Stimulated activated CD4-positive, alpha-beta T cell treated with anti-CD3 and anti-CD28 coated beads, Interleukin-12 subunit alpha, Interleukin-12 subunit beta, amount 100 ng/mL, for 24 hours (primary cell): ENCODE measurements at regions not wholly inside any gene's neighbourhood (a gene's known extent, or its start where the extent isn't known, plus 50 kb on each side); places are given as distances from the start of the nearest gene placed in this dataset.
"Not testable (repeated sequence)": the region's sequence is repeated elsewhere in the genome, so short reads cannot be mapped to it uniquely, and the experiment has no call there.

Source experiments
- DNase-seq, 2 experiments: peaks; one replicate each; pipeline ENCODE4 v3.0.0-alpha.2; 2020; ENCODE audit warnings: low read depth in 2 of 2

DNA sequence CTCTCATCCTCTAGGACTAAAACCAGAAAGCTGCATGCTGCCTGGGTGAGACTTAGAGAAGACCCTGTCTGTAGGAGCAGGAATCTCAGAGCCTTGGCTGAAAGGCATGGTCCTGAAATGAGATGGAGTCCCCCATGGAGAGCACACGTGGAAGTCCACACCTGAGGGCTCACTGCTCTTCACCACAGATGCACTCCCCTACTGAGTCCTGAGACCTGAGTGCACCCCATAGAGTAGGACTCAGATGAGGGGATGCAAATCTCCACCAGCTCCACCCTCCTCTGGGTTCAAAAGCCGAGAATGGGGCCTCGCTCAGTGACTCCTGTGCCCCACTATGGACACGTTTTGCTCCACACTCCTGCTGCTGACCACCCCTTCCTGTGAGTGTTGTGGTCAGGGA is 171.4 kb upstream of the TP53TG3 start:
- DNase-seq, result not testable (repeated sequence)

DNA sequence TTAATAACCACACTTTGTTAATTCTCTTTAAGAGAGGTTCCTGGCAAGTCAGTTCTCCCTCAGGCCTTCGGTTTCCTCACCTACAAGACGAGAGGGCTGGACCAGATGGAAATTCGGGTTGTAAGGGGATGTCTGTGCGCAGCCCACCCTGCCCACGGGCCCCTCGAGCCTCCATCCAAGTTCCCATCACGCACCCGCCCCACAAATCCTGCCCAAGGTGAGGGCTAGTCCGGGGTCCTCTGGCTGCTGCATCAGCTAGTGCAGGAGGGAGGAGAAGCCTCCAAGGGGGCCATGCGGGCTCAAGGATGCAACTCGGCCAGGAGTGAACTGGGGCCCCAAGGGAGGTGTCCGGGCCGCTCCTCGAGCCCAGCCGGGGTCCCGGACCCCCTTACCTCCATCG is 169.6 kb upstream of the TP53TG3 start:
- not testable (repeated sequence) for DNase-seq

DNA sequence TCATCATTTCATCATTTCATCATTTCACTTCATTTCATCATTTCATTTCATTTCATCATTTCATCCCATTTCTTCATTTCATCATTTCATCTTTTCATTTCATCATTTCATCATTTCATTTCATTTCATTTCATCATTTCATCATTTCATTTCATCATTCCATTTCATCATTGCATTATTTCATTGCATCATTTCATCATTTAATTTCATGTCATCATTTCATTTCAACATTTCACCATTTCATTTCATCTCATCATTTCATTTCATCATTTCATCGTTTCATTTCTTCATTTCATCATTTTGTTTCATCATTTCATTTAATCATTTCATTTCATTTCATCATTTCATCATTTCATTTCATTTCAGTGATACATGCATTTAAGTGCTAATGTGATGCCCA is 166.9 kb upstream of the TP53TG3 start:
- not testable (repeated sequence) for DNase-seq

DNA sequence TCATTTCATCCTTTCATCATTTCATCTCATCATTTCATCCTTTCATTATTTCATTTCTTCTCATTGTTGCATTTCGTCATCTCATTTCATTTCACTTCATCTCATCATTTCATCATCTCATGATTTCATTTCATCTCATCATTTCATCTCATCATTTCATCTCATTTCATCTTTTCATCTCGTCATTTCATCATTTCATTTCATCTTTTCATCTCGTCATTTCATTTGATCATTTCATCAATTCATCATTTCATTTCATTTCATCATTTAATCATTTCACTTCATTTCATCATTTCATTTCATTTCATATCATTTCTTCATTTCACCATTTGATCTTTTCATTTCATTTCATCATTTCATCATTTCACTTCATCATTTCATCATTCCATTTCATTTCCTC is 131.3 kb upstream of the TP53TG3 start:
- not testable (repeated sequence) for DNase-seq

DNA sequence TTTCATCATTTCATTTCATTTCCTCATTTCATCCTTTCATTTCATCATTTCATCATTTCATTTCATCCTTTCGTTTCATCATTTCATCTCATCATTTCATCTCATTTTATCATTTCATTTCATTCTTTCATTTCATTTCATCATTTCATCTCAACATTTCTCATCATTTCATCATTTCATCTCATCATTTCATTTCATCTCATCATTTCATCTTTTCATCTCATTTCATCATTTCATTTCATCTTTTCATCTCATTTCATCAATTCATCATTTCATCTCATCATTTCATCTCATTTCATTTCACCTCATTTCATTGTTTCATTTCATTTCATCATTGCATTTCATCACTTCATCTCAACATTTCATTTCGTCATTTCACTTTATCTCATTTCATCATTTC is 129.7 kb upstream of the TP53TG3 start:
- not testable (repeated sequence) for DNase-seq
